Erythroblast (primary cell): ENCODE measurements at regions not wholly inside any gene's neighbourhood (a gene's known extent, or its start where the extent isn't known, plus 50 kb on each side); places are given as distances from the start of the nearest gene placed in this dataset.

Source experiments
- GATA1 ChIP-seq: IDR thresholded peaks from 2 replicates; pipeline ENCODE4 v1.6.1; 2011; ENCODE audit warnings: low read depth, mild to moderate bottlenecking, control low read depth, low read length, moderate library complexity
- POLR2A ChIP-seq: IDR thresholded peaks from 2 replicates; pipeline ENCODE4 v1.6.1; 2011; ENCODE audit warnings: mild to moderate bottlenecking, low read length

DNA sequence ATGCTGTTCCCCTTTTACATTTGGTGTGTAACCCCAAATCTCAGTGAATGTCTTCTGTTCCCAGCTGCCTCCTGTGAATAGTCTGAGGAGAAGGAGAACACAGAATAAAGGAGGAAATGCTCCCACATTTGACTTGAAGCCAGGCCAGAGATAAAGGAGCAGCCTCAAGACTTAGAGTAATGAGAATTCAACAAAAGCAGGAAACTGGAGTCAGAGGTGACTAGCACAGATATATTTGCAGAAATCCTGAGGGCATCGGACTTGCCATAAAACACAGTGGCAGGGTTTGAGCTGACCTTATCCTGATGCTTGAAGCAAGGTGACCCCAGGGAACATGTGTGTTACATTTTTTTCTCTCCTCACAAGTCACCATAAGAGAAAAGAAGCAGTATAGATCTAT, 291.4 kb upstream of the RND3 start:
- TF ChIP-seq POLR2A = no peak
- no peak for TF ChIP-seq GATA1
